Prostate gland (tissue), 2 donors: ENCODE measurements at regions not wholly inside any gene's neighbourhood (a gene's known extent, or its start where the extent isn't known, plus 50 kb on each side); places are given as distances from the start of the nearest gene placed in this dataset.

Experiments used
- DNase-seq: peaks from one replicate; pipeline ENCODE4 v3.0.0-alpha.2; 2019; ENCODE audit warnings: low spot score
- H3K27ac ChIP-seq, 2 donors: fragments of 200-600 bp; sonication (generic); 2 replicates each; pipeline ENCODE4 v1.5.1; 2017 to 2019
- H3K27me3 ChIP-seq: fragments of 200-600 bp; sonication (generic); replicated peaks from 2 replicates; pipeline ENCODE4 v1.5.1; 2019; ENCODE audit not compliant: insufficient read depth
- H3K36me3 ChIP-seq, 2 donors: fragments of 200-600 bp; sonication (generic); 1 replicate in 1 of 2; 2 replicates in 1 of 2; pipeline versions ENCODE4 v1.5.1 to v1.8.1; 2017 to 2019
- H3K4me1 ChIP-seq: fragments of 200-600 bp; sonication (generic); replicated peaks from 2 replicates; pipeline ENCODE4 v1.5.1; 2019
- H3K4me3 ChIP-seq, 2 donors: fragments of 200-600 bp; sonication (generic); 2 replicates each; pipeline ENCODE4 v1.5.1; 2017 to 2019
- H3K9me3 ChIP-seq: fragments of 200-600 bp; sonication (generic); 2 replicates; pipeline ENCODE4 v1.5.1; 2017
- POLR2A ChIP-seq: fragments of 450-650 bp; IDR thresholded peaks from one replicate; pipeline ENCODE4 v1.6.1; 2016; ENCODE audit warnings: antibody characterized with exemption, mild to moderate bottlenecking
- POLR2AphosphoS5 ChIP-seq: sonication (generic); formaldehyde crosslinking; IDR thresholded peaks from one replicate; pipeline ENCODE4 v1.6.1; 2017; ENCODE audit warnings: antibody characterized with exemption
- WGBS: methylation state at CpG from one replicate; pipeline ENCODE4 v1.1.5; 2018; 5-methylcytosine and 5-hydroxymethylcytosine counted together
- intact Hi-C: fragments of 100-400 bp; cut with DNase I; formaldehyde crosslinking; loops from one replicate; pipeline ENCODE4 v1.14.2; 2022
- TF ChIP-seq, protein P1 (sequence below), 4 experiments: fragments of 200-600 bp in 2 of 4; fragments of 450-650 bp in 2 of 4; sonication (generic) in 2 of 4; IDR thresholded peaks; 1 replicate in 3 of 4; 2 replicates in 1 of 4; pipeline ENCODE4 v1.5.1; 2016 to 2019; ENCODE audit warnings: antibody characterized with exemption in 4 of 4, mild to moderate bottlenecking in 2 of 4, moderate library complexity in 2 of 4

DNA sequence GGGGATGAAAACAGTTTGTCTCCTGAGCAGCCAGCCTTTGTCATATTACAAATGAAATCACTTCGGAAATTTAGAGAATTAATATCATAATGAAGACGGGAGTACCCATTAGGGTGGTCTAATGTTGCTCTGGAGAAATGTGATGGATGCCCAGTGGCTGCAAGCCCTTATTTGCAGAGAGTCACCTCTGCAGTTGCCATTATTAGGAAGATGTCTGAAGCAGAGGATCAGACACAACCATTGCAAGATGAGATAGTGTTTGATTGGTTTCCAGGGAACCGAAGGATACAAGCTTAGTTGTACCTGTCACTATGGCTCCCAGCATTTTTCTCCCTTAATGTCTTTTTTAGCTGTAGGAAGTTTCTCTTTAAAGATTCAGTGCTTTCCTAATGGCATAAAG lies 272.4 kb downstream of the FIGN start:
- WGBS = 78% methylated on average over 3 of the region's 3 CpGs

DNA sequence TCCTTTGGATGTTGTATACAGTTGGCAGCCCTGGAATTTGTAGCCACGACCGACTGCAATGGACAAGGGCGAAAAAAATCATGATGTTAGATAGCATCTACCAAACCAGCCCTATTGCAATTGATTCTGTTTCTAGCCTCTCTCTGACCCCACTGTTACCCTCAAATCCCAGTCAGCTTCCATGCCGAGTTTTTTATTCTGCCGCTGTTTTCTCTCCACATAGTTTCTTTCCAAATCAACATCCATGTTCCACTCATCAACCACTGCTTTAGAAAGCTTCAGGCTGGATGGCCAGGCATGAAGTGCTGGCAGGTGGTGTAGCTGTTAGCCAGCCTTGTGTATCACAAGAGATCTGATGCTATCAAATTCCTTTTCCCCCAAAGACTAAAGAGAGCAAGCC lies 272.8 kb downstream of the FIGN start:
- Histone ChIP-seq H3K27ac (no peak overlapping the region), H3K27me3 (no peaks in the 10 kb centered on the region), H3K4me1 (no peaks in the 10 kb centered on the region), H3K36me3 (no peaks in the 10 kb centered on the region), H3K9me3 (no peaks in the 10 kb centered on the region), H3K4me3 (no peak overlapping the region)
- no peak for TF ChIP-seq POLR2AphosphoS5
- TF ChIP-seq, protein P1, sequence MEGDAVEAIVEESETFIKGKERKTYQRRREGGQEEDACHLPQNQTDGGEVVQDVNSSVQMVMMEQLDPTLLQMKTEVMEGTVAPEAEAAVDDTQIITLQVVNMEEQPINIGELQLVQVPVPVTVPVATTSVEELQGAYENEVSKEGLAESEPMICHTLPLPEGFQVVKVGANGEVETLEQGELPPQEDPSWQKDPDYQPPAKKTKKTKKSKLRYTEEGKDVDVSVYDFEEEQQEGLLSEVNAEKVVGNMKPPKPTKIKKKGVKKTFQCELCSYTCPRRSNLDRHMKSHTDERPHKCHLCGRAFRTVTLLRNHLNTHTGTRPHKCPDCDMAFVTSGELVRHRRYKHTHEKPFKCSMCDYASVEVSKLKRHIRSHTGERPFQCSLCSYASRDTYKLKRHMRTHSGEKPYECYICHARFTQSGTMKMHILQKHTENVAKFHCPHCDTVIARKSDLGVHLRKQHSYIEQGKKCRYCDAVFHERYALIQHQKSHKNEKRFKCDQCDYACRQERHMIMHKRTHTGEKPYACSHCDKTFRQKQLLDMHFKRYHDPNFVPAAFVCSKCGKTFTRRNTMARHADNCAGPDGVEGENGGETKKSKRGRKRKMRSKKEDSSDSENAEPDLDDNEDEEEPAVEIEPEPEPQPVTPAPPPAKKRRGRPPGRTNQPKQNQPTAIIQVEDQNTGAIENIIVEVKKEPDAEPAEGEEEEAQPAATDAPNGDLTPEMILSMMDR (IDR thresholded peaks at IDR 0.05) = no peak
- no peak for TF ChIP-seq POLR2A
- intact Hi-C loops = no loop called here
- WGBS = 92% methylated on average over 5 of the region's 5 CpGs
- no peak for DNase-seq

More for the DNA sequence above, 272.4 kb downstream of the FIGN start:
- Histone ChIP-seq H3K4me1 (no peaks in the 10 kb centered on the region), H3K27me3 (no peaks in the 10 kb centered on the region), H3K27ac (no peak overlapping the region), H3K4me3 (no peak overlapping the region), H3K9me3 (no peaks in the 10 kb centered on the region), H3K36me3 (no peaks in the 10 kb centered on the region)
- TF ChIP-seq POLR2AphosphoS5 (no peak), POLR2A (no peak)
- TF ChIP-seq, protein P1 (IDR thresholded peaks at IDR 0.05) = no peak
- DNase-seq = no peak
- intact Hi-C loops = no loop called here

DNA sequence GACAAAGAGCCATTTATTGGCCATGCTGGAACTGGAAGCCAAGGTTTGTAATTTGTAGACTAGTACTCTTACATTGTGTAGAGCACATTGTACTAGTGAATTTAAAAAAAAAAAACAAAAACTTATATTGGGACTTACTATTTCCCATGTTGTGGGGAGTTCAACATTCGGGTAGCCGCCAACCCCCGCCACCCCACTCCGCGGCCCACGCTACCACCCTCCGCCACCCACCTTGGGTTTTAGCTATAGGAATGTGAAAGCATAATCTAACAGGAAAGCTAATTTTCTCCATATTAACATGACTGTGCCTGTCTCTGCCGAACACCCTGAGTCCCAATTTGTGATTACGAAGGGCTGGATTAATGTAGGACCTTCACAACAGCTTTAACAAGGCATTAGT lies 275.8 kb downstream of the FIGN start:
- Histone ChIP-seq H3K27me3 (no peaks in the 10 kb centered on the region), H3K27ac (no peak overlapping the region), H3K4me1 (no peaks in the 10 kb centered on the region), H3K4me3 (no peak overlapping the region), H3K9me3 (no peaks in the 10 kb centered on the region), H3K36me3 (no peaks in the 10 kb centered on the region)
- TF ChIP-seq, protein P1 (IDR thresholded peaks at IDR 0.05) = no peak
- TF ChIP-seq POLR2AphosphoS5 (no peak), POLR2A (no peak)
- WGBS = 96% methylated on average over 9 of the region's 9 CpGs
- intact Hi-C loops = no loop called here
- no peak for DNase-seq

DNA sequence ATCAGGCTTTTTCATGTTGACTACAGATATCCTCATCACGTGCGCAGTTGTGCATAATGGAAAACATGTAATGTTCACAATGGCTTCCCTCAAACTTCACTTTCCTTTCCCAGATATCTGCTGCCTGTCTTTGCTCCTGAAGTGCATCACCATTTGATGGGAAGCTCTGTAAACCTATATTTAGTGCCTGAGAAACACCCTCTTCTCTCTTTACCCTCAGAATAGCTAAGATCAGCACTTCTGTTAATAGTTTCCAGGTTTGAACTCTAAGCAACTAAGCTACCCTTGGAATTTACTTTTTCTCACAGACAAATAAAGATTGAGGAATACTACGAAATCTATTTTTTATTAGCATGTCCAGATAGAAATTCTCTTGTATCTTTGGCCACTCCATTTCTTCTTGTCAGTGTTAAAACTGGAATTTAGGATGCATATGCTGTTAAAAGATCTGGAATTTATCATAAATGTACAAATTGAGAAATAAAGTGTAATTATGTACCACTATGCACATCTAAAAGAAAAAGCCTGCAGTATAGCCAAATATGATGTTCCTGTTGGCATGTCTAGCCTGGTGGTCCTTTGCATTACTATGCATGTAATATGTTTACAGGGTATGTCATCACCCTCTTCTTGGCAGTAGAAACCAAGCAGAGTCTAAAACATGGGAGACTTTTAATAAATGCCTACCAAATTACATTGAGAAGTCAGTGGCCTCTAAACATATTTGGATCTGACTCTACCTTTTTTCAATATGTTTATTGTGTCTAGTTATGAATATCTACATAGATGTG lies 278.7 kb downstream of the FIGN start:
- H3K27me3 ChIP-seq = no peaks in the 10 kb centered on the region
- H3K4me3 ChIP-seq = no peak overlapping the region
- no peaks in the 10 kb centered on the region for H3K4me1 ChIP-seq
- no peak overlapping the region for H3K27ac ChIP-seq
- intact Hi-C loops = no loop called here
- DNase-seq = no peak
- H3K9me3 ChIP-seq = no peaks in the 10 kb centered on the region
- no peaks in the 10 kb centered on the region for H3K36me3 ChIP-seq
- WGBS = 86% methylated on average over 3 of the region's 3 CpGs
- TF ChIP-seq POLR2AphosphoS5 = no peak
- TF ChIP-seq POLR2A = no peak
- TF ChIP-seq, protein P1 (IDR thresholded peaks at IDR 0.05) = no peak

DNA sequence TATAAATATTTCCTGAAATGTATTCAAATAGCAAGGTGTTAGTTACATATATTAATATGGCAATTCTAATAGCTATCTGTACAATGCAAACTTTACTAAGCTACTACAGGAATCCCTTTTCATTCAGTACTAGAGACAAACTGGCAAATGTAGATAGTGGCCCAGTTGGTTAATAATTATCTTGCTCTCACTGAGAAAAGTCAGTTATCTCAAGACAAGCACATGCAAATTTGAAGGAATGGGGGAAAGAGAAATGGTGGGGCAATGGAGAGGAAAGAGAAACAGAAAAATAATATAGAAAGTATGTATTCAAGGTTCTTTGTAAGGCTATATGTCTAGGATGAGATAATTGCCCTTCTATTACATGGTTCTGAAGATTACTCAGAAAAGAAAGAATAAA lies 280.0 kb downstream of the FIGN start:
- no peak overlapping the region for H3K4me3 ChIP-seq
- no peaks in the 10 kb centered on the region for H3K9me3 ChIP-seq
- no peaks in the 10 kb centered on the region for H3K4me1 ChIP-seq
- no peaks in the 10 kb centered on the region for H3K36me3 ChIP-seq
- DNase-seq = no peak
- TF ChIP-seq POLR2AphosphoS5 (no peak), POLR2A (no peak)
- TF ChIP-seq, protein P1 (IDR thresholded peaks at IDR 0.05) = no peak
- no peak overlapping the region for H3K27ac ChIP-seq
- no peaks in the 10 kb centered on the region for H3K27me3 ChIP-seq
- intact Hi-C loops = no loop called here
